GM12878 (cell line): ENCODE measurements at regions not wholly inside any gene's neighbourhood (a gene's known extent, or its start where the extent isn't known, plus 50 kb on each side); places are given as distances from the start of the nearest gene placed in this dataset.

ENCODE experiments used
- ATAC-seq: fragments of 200-7000 bp; cut with Tn5 transposase; 3 replicates; pipeline ENCODE4 v1.9.1; 2020; ENCODE audit warnings: mild to moderate bottlenecking, moderate library complexity
- BruUV-seq: library from RNA; stranded (reverse); fragments of 400-500 nt; replicated peaks from 2 replicates; lab custom pipeline; 2021; lab: Mats Ljungman, UMichigan
- CTCF ChIA-PET: fragments of 300-600 bp; sonication (Branson Sonifier 250); formaldehyde crosslinking; extraction: SDS; loops from one replicate; lab custom pipeline; 2021; ENCODE audit warnings: inconsistent platforms; lab: Yijun Ruan, JAX
- POLR2A ChIA-PET: fragments of 350-600 bp; formaldehyde crosslinking; extraction: SDS; loops from one replicate; lab custom pipeline; 2021; ENCODE audit warnings: inconsistent platforms; lab: Charles Lee
- RAD21 ChIA-PET: fragments of 300-600 bp; sonication (Branson Sonifier 250); formaldehyde crosslinking; loops from one replicate; lab custom pipeline; 2023; ENCODE audit warnings: antibody characterized with exemption; ENCODE audit not compliant: unreplicated experiment; lab: Charles Lee
- SMC1A ChIA-PET: fragments of 300-600 bp; sonication (Branson Sonifier 250); formaldehyde crosslinking; loops from one replicate; lab custom pipeline; 2023; ENCODE audit not compliant: unreplicated experiment, uncharacterized antibody; lab: Charles Lee
- DNase-seq: peaks from one replicate; pipeline ENCODE4 v3.0.0-alpha.2; 2011; ENCODE audit warnings: low read depth, low spot score
- FAIRE-seq: peaks from 3 replicates; lab custom pipeline; 2011; peaks lifted over from hg19 to GRCh38; lab: Jason Lieb, UNC
- H2AFZ ChIP-seq: 2 replicates; pipeline ENCODE4 v1.6.0; 2011; ENCODE audit warnings: low read depth, low read length, control low read depth; ENCODE audit not compliant: control insufficient read depth
- H3K27ac ChIP-seq: 2 replicates; pipeline ENCODE4 v1.5.1; 2011; ENCODE audit warnings: control low read depth; ENCODE audit not compliant: control insufficient read depth, insufficient read depth
- H3K27me3 ChIP-seq, 2 experiments: replicated peaks in 1 of 2; 2 replicates each; pipeline versions ENCODE4 v1.6.0 to v1.6.1; 2011; ENCODE audit warnings: low read length in 1 of 2; ENCODE audit not compliant: control insufficient read depth in 2 of 2, insufficient read depth in 2 of 2
- H3K36me3 ChIP-seq, 2 experiments: 2 replicates each; pipeline ENCODE4 v1.5.1; 2011; ENCODE audit warnings: low read length in 1 of 2; ENCODE audit not compliant: control insufficient read depth in 2 of 2, insufficient read depth in 2 of 2
- H3K4me1 ChIP-seq: 2 replicates; pipeline ENCODE4 v1.6.1; 2011; ENCODE audit warnings: mild to moderate bottlenecking, low read length, moderate library complexity, mixed read lengths; ENCODE audit not compliant: control insufficient read depth, insufficient read depth
- H3K4me2 ChIP-seq: 2 replicates; pipeline ENCODE4 v1.6.0; 2011; ENCODE audit warnings: control low read depth; ENCODE audit not compliant: control insufficient read depth, insufficient read depth
- H3K4me3 ChIP-seq: fragments of 200-600 bp; sonication (generic); 2 replicates; pipeline ENCODE4 v1.5.1; 2016
- H3K79me2 ChIP-seq: 2 replicates; pipeline ENCODE4 v1.6.0; 2011; ENCODE audit warnings: low read length; ENCODE audit not compliant: control insufficient read depth, insufficient read depth
- H3K9ac ChIP-seq: 2 replicates; pipeline ENCODE4 v1.8.0; 2011; ENCODE audit warnings: low read length, control low read depth, mixed read lengths; ENCODE audit not compliant: control insufficient read depth, insufficient read depth
- H3K9me3 ChIP-seq: replicated peaks from 3 replicates; pipeline ENCODE4 v1.5.1; 2011; ENCODE audit warnings: mild to moderate bottlenecking, low read length; ENCODE audit not compliant: control insufficient read depth, insufficient read depth
- H4K20me1 ChIP-seq: 2 replicates; pipeline ENCODE4 v1.6.0; 2011; ENCODE audit not compliant: control insufficient read depth, insufficient read depth
- BCLAF1 ChIP-seq: fragments of 450-650 bp; IDR thresholded peaks from 2 replicates; pipeline ENCODE4 v1.6.1; 2017; ENCODE audit warnings: antibody characterized with exemption, mild to moderate bottlenecking, moderate library complexity
- BRCA1 ChIP-seq: IDR thresholded peaks from 2 replicates; pipeline ENCODE4 v1.6.1; 2011; ENCODE audit warnings: low read depth, low read length, improper control_type of control experiment
- CBFB ChIP-seq: IDR thresholded peaks from 2 replicates; pipeline ENCODE4 v1.6.1; 2016; ENCODE audit warnings: antibody characterized with exemption, low read depth
- CHD1 ChIP-seq: IDR thresholded peaks from 2 replicates; pipeline ENCODE4 v1.6.1; 2012; ENCODE audit warnings: low read depth, low read length, improper control_type of control experiment
- DPF2 ChIP-seq: fragments of 450-650 bp; IDR thresholded peaks from 2 replicates; pipeline ENCODE4 v1.6.1; 2017; ENCODE audit warnings: mild to moderate bottlenecking
- HDAC6 ChIP-seq: fragments of 200-600 bp; sonication (generic); IDR thresholded peaks from one replicate; pipeline ENCODE4 v1.8.0; 2017; ENCODE audit warnings: antibody characterized with exemption; ENCODE audit not compliant: unreplicated experiment
- HSF1 ChIP-seq: fragments of 150-350 bp; IDR thresholded peaks from 2 replicates; pipeline ENCODE4 v1.6.1; 2014; ENCODE audit warnings: mild to moderate bottlenecking, low read depth, low read length
- IKZF2 ChIP-seq, 2 experiments: fragments of 450-650 bp; IDR thresholded peaks; 2 replicates each; pipeline ENCODE4 v1.6.1; 2017; ENCODE audit warnings: mild to moderate bottlenecking in 2 of 2, moderate library complexity in 2 of 2
- KDM1A ChIP-seq: fragments of 200-600 bp; sonication (generic); IDR thresholded peaks from 2 replicates; pipeline ENCODE4 v1.6.1; 2016; ENCODE audit warnings: borderline replicate concordance
- MXI1 ChIP-seq: fragments of 150-350 bp; IDR thresholded peaks from 2 replicates; pipeline ENCODE4 v1.6.1; 2011; ENCODE audit warnings: low read depth, mild to moderate bottlenecking, inconsistent platforms, low read length, improper control_type of control experiment
- NRF1 ChIP-seq: conservative IDR thresholded peaks from 2 replicates; pipeline ENCODE4 v1.6.1; 2011; ENCODE audit warnings: mild to moderate bottlenecking, low read depth, low read length, improper control_type of control experiment
- PAX8 ChIP-seq: fragments of 450-650 bp; IDR thresholded peaks from 2 replicates; pipeline ENCODE4 v1.6.1; 2017; ENCODE audit warnings: mild to moderate bottlenecking, moderate library complexity
- RCOR1 ChIP-seq: conservative IDR thresholded peaks from 2 replicates; pipeline ENCODE4 v1.6.1; 2012; ENCODE audit warnings: low read depth, low read length, improper control_type of control experiment
- RELA ChIP-seq: fragments of 450-650 bp; IDR thresholded peaks from 2 replicates; pipeline ENCODE4 v1.8.0; 2014; ENCODE audit warnings: borderline replicate concordance; ENCODE audit not compliant: partially characterized antibody
- TCF3 ChIP-seq: IDR thresholded peaks from 2 replicates; pipeline ENCODE4 v1.6.1; 2012; ENCODE audit warnings: low read depth, mild to moderate bottlenecking, low read length, borderline replicate concordance; ENCODE audit not compliant: insufficient read depth
- ZNF217 ChIP-seq: fragments of 450-650 bp; IDR thresholded peaks from 2 replicates; pipeline ENCODE4 v1.6.1; 2017; ENCODE audit warnings: antibody characterized with exemption, mild to moderate bottlenecking
- ZNF274 ChIP-seq: IDR thresholded peaks from one replicate; pipeline ENCODE4 v1.8.0; 2011; ENCODE audit not compliant: insufficient read length, insufficient read depth
- ZNF384 ChIP-seq: IDR thresholded peaks from 2 replicates; pipeline ENCODE4 v1.6.1; 2012; ENCODE audit warnings: low read depth, mild to moderate bottlenecking, low read length, improper control_type of control experiment, borderline replicate concordance
- WGBS: methylation state at CpG from one replicate; pipeline ENCODE4 v1.1.6; 2016; ENCODE audit warnings: low lambda C conversion rate; ENCODE audit not compliant: insufficient replicate concordance, insufficient coverage; ENCODE audit errors: missing lambda C conversion rate; 5-methylcytosine and 5-hydroxymethylcytosine counted together
- in situ Hi-C: fragments of 300-500 bp; cut with MboI; formaldehyde crosslinking; loops from 9 replicates; pipeline ENCODE4 v1.14.3; 2018; ENCODE audit warnings: mixed read lengths
- intact Hi-C: fragments of 100-400 bp; cut with micrococcal nuclease; formaldehyde crosslinking; loops from one replicate; pipeline ENCODE4 v1.14.2; 2022; ENCODE audit not compliant: unreplicated experiment

GRCh38 chr14:27061299-27061698 lies 463.5 kb upstream of the NOVA1 start:
- intact Hi-C loops: no loop called here
- ChIA-PET SMC1A (no interaction called here), POLR2A (no interaction called here), RAD21 (no interaction called here), CTCF (no interaction called here)
- Histone ChIP-seq H3K9me3 (no peaks in the 10 kb centered on the region), H3K4me2 (no peak overlapping the region), H3K27me3 (no peaks in the 10 kb centered on the region), H3K79me2 (no peaks in the 10 kb centered on the region), H3K4me1 (no peaks in the 10 kb centered on the region), H4K20me1 (no peaks in the 10 kb centered on the region), H3K27ac (no peak overlapping the region), H3K36me3 (no peaks in the 10 kb centered on the region), H2AFZ (no peak overlapping the region), H3K4me3 (no peak overlapping the region), H3K9ac (no peak overlapping the region)
- ATAC-seq: no peak
- TF ChIP-seq KDM1A: no peak
- no peak for TF ChIP-seq HDAC6
- no peak for TF ChIP-seq ZNF217
- no peak for TF ChIP-seq BCLAF1
- no peak for TF ChIP-seq HSF1
- TF ChIP-seq TCF3: no peak
- no peak for TF ChIP-seq DPF2
- TF ChIP-seq ZNF274: no peak
- TF ChIP-seq CHD1: no peak
- TF ChIP-seq BRCA1: no peak
- no peak for TF ChIP-seq MXI1
- TF ChIP-seq IKZF2 (IDR thresholded peaks at IDR 0.05): no peak
- no peak for TF ChIP-seq PAX8
- TF ChIP-seq RCOR1: no peak
- TF ChIP-seq RELA: no peak
- no peak for TF ChIP-seq NRF1
- no peak for TF ChIP-seq CBFB
- TF ChIP-seq ZNF384: no peak
- no peak for FAIRE-seq
- no TSS peak for BruUV-seq
- 73% methylated on average over 2 of the region's 2 CpGs for WGBS
- in situ Hi-C loops: no loop called here
- no peak for DNase-seq
